Liver (tissue), 3 donors: ENCODE measurements at regions not wholly inside any gene's neighbourhood (a gene's known extent, or its start where the extent isn't known, plus 50 kb on each side); places are given as distances from the start of the nearest gene placed in this dataset.

Source experiments
- GABPA ChIP-seq, 2 donors: IDR thresholded peaks in 1 of 2; conservative IDR thresholded peaks in 1 of 2; 2 replicates each; pipeline ENCODE4 v1.6.1; 2016; ENCODE audit warnings: antibody characterized with exemption in 2 of 2, mild to moderate bottlenecking in 1 of 2, moderate library complexity in 1 of 2
- HNF4G ChIP-seq: IDR thresholded peaks from 2 replicates; pipeline ENCODE4 v1.6.1; 2016; ENCODE audit warnings: antibody characterized with exemption
- MAX ChIP-seq: IDR thresholded peaks from 2 replicates; pipeline ENCODE4 v1.6.1; 2016; ENCODE audit warnings: antibody characterized with exemption
- TF ChIP-seq, protein P1 (sequence below): IDR thresholded peaks from 2 replicates; pipeline ENCODE4 v1.6.1; 2016; ENCODE audit warnings: antibody characterized with exemption, mild to moderate bottlenecking
- TF ChIP-seq, protein P2 (sequence below): fragments of 150-350 bp; IDR thresholded peaks from 2 replicates; pipeline ENCODE4 v1.5.1; 2017; ENCODE audit warnings: improper control_type of control experiment, low read depth, low read length; ENCODE audit not compliant: missing input control
- donor health status: healthy.
- donor health status: healthy.

- TF ChIP-seq, protein P1, sequence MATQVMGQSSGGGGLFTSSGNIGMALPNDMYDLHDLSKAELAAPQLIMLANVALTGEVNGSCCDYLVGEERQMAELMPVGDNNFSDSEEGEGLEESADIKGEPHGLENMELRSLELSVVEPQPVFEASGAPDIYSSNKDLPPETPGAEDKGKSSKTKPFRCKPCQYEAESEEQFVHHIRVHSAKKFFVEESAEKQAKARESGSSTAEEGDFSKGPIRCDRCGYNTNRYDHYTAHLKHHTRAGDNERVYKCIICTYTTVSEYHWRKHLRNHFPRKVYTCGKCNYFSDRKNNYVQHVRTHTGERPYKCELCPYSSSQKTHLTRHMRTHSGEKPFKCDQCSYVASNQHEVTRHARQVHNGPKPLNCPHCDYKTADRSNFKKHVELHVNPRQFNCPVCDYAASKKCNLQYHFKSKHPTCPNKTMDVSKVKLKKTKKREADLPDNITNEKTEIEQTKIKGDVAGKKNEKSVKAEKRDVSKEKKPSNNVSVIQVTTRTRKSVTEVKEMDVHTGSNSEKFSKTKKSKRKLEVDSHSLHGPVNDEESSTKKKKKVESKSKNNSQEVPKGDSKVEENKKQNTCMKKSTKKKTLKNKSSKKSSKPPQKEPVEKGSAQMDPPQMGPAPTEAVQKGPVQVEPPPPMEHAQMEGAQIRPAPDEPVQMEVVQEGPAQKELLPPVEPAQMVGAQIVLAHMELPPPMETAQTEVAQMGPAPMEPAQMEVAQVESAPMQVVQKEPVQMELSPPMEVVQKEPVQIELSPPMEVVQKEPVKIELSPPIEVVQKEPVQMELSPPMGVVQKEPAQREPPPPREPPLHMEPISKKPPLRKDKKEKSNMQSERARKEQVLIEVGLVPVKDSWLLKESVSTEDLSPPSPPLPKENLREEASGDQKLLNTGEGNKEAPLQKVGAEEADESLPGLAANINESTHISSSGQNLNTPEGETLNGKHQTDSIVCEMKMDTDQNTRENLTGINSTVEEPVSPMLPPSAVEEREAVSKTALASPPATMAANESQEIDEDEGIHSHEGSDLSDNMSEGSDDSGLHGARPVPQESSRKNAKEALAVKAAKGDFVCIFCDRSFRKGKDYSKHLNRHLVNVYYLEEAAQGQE, result no peak
- TF ChIP-seq GABPA (IDR thresholded peaks at IDR 0.05 in 1 of 2, conservative IDR thresholded peaks at IDR 0.05 in 1 of 2), result no peak
- TF ChIP-seq HNF4G, result no peak
- TF ChIP-seq, protein P2, sequence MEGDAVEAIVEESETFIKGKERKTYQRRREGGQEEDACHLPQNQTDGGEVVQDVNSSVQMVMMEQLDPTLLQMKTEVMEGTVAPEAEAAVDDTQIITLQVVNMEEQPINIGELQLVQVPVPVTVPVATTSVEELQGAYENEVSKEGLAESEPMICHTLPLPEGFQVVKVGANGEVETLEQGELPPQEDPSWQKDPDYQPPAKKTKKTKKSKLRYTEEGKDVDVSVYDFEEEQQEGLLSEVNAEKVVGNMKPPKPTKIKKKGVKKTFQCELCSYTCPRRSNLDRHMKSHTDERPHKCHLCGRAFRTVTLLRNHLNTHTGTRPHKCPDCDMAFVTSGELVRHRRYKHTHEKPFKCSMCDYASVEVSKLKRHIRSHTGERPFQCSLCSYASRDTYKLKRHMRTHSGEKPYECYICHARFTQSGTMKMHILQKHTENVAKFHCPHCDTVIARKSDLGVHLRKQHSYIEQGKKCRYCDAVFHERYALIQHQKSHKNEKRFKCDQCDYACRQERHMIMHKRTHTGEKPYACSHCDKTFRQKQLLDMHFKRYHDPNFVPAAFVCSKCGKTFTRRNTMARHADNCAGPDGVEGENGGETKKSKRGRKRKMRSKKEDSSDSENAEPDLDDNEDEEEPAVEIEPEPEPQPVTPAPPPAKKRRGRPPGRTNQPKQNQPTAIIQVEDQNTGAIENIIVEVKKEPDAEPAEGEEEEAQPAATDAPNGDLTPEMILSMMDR, result no peak
- TF ChIP-seq MAX, result no peak
These were observed 471.1 kb upstream of the NWD2 start for GRCh38 chr4:36773467-36773866.
